H1 (cell line): ENCODE measurements at regions not wholly inside any gene's neighbourhood (a gene's known extent, or its start where the extent isn't known, plus 50 kb on each side); places are given as distances from the start of the nearest gene placed in this dataset.

ENCODE experiments used
- CTCF ChIA-PET: fragments of 300-600 bp; sonication (Branson Sonifier 250); formaldehyde crosslinking; loops from one replicate; lab custom pipeline; 2021; ENCODE audit not compliant: partially characterized antibody; lab: Charles Lee
- POLR2A ChIA-PET: fragments of 300-600 bp; sonication (Branson Sonifier 250); formaldehyde crosslinking; loops from one replicate; lab custom pipeline; 2021; ENCODE audit warnings: inconsistent platforms; ENCODE audit not compliant: partially characterized antibody; lab: Charles Lee
- DNase-seq, 2 experiments: peaks; one replicate each; pipeline versions ENCODE4 v3.0.0 to v3.0.0-alpha.2; 2010 to 2022; ENCODE audit warnings: low spot score in 2 of 2, low read depth in 1 of 2, mixed read lengths in 1 of 2
- FAIRE-seq: peaks from 2 replicates; lab custom pipeline; 2011; peaks lifted over from hg19 to GRCh38; lab: Jason Lieb, UNC
- H2AFZ ChIP-seq: 2 replicates; pipeline ENCODE4 v1.8.1; 2012; ENCODE audit warnings: low read length, inconsistent platforms
- H2AK5ac ChIP-seq: 2 replicates; pipeline ENCODE4 v1.6.1; 2013; ENCODE audit warnings: low read depth, low read length
- H2BK120ac ChIP-seq: replicated peaks from 2 replicates; pipeline ENCODE3; 2013; ENCODE audit warnings: low read depth, low read length, inconsistent platforms
- H2BK12ac ChIP-seq: 2 replicates; pipeline ENCODE4 v1.6.1; 2013; ENCODE audit warnings: low read depth, low read length
- H2BK15ac ChIP-seq: 2 replicates; pipeline ENCODE4 v1.6.1; 2013; ENCODE audit warnings: low read length
- H2BK20ac ChIP-seq: 2 replicates; pipeline ENCODE4 v1.6.1; 2013; ENCODE audit warnings: low read length
- H2BK5ac ChIP-seq: 2 replicates; pipeline ENCODE4 v1.6.1; 2013; ENCODE audit warnings: low read depth, low read length
- H3K14ac ChIP-seq: 2 replicates; pipeline ENCODE4 v1.6.1; 2013; ENCODE audit warnings: inconsistent platforms; ENCODE audit not compliant: insufficient read length
- H3K18ac ChIP-seq: 2 replicates; pipeline ENCODE4 v1.6.1; 2013; ENCODE audit warnings: low read length; ENCODE audit errors: extremely low read depth
- H3K23ac ChIP-seq: 2 replicates; pipeline ENCODE4 v1.6.1; 2013; ENCODE audit warnings: inconsistent platforms; ENCODE audit not compliant: insufficient read length
- H3K23me2 ChIP-seq: 2 replicates; pipeline ENCODE4 v1.6.1; 2013; ENCODE audit warnings: low read depth, low read length
- H3K27ac ChIP-seq: 2 replicates; pipeline ENCODE4 v1.6.1; 2011; ENCODE audit warnings: low read depth, low read length, inconsistent platforms
- H3K27me3 ChIP-seq, 4 experiments: replicated peaks in 1 of 4; 1 replicate in 1 of 4; 2 replicates in 3 of 4; pipeline versions ENCODE4 v1.6.1 to v1.8.1; 2011 to 2013; ENCODE audit warnings: low read length in 3 of 4, mild to moderate bottlenecking in 3 of 4, inconsistent platforms in 2 of 4, mixed read lengths in 2 of 4, moderate library complexity in 1 of 4; ENCODE audit not compliant: control insufficient read depth in 3 of 4, insufficient read depth in 3 of 4; ENCODE audit errors: extremely low read depth in 1 of 4
- H3K36me3 ChIP-seq, 4 experiments: 2 replicates each; pipeline versions ENCODE4 v1.6.1 to v1.8.1; 2011 to 2013; ENCODE audit warnings: mild to moderate bottlenecking in 4 of 4, low read length in 3 of 4, moderate library complexity in 2 of 4, control low read depth in 1 of 4, inconsistent platforms in 1 of 4; ENCODE audit not compliant: insufficient read depth in 4 of 4, control insufficient read depth in 2 of 4
- H3K4ac ChIP-seq: replicated peaks from 2 replicates; pipeline ENCODE3; 2013; ENCODE audit warnings: low read length, low read depth, mixed read lengths, inconsistent platforms; ENCODE audit not compliant: insufficient read length
- H3K4me1 ChIP-seq, 4 experiments: replicated peaks in 1 of 4; 1 replicate in 1 of 4; 2 replicates in 3 of 4; pipeline versions ENCODE4 v1.6.1 to v1.8.1; 2011 to 2013; ENCODE audit warnings: low read length in 3 of 4, inconsistent platforms in 2 of 4, mixed read lengths in 1 of 4; ENCODE audit not compliant: insufficient read depth in 4 of 4, control insufficient read depth in 3 of 4
- H3K4me2 ChIP-seq, 2 experiments: 2 replicates each; pipeline versions ENCODE4 v1.6.1 to v1.8.1; 2011 to 2013; ENCODE audit warnings: low read depth in 2 of 2, low read length in 2 of 2, control low read depth in 1 of 2, inconsistent platforms in 1 of 2, mild to moderate bottlenecking in 1 of 2; ENCODE audit not compliant: insufficient read depth in 1 of 2
- H3K4me3 ChIP-seq, 4 experiments: fragments of 200-600, 300-600 bp in 1 of 4; sonication (generic), shearing (Covaris generic), sonication (Bioruptor Twin) in 1 of 4; 2 replicates each; pipeline versions ENCODE4 v1.5.1 to v1.8.1; 2011 to 2016; ENCODE audit warnings: low read length in 4 of 4, low read depth in 3 of 4, control low read depth in 2 of 4, inconsistent platforms in 2 of 4, mild to moderate bottlenecking in 2 of 4, mixed read lengths in 1 of 4, moderate library complexity in 1 of 4; ENCODE audit not compliant: insufficient read depth in 2 of 4; ENCODE audit errors: extremely low read depth in 1 of 4
- H3K56ac ChIP-seq: replicated peaks from 2 replicates; pipeline ENCODE3; 2013; ENCODE audit warnings: low read depth, mild to moderate bottlenecking, mixed read lengths, low read length, inconsistent platforms; ENCODE audit not compliant: insufficient read length
- H3K79me1 ChIP-seq: 2 replicates; pipeline ENCODE4 v1.6.1; 2013; ENCODE audit warnings: low read depth, low read length, control low read depth
- H3K79me2 ChIP-seq, 2 experiments: 2 replicates each; pipeline versions ENCODE4 v1.6.1 to v1.8.1; 2012 to 2013; ENCODE audit warnings: low read length in 2 of 2, mild to moderate bottlenecking in 2 of 2, inconsistent platforms in 1 of 2; ENCODE audit not compliant: insufficient read depth in 2 of 2, control insufficient read depth in 1 of 2
- H3K9ac ChIP-seq, 4 experiments: replicated peaks in 1 of 4; 1 replicate in 1 of 4; 2 replicates in 3 of 4; pipeline versions ENCODE4 v1.6.1 to v1.8.1; 2011 to 2013; ENCODE audit warnings: low read depth in 3 of 4, low read length in 3 of 4, control low read depth in 2 of 4, mild to moderate bottlenecking in 2 of 4, moderate library complexity in 2 of 4, inconsistent platforms in 1 of 4; ENCODE audit errors: extremely low read depth in 1 of 4
- H3K9me3 ChIP-seq, 2 experiments: 2 replicates each; pipeline versions ENCODE4 v1.6.1 to v1.8.1; 2012 to 2013; ENCODE audit warnings: mild to moderate bottlenecking in 2 of 2, moderate library complexity in 2 of 2, control low read depth in 1 of 2, inconsistent platforms in 1 of 2, low read depth in 1 of 2, low read length in 1 of 2, mixed read lengths in 1 of 2; ENCODE audit not compliant: insufficient read depth in 2 of 2
- H4K20me1 ChIP-seq, 2 experiments: replicated peaks in 1 of 2; 2 replicates each; pipeline versions ENCODE3 to v1.8.1; 2011 to 2013; ENCODE audit warnings: inconsistent platforms in 2 of 2, low read length in 2 of 2, mild to moderate bottlenecking in 1 of 2; ENCODE audit not compliant: insufficient read depth in 2 of 2, control insufficient read depth in 1 of 2
- H4K5ac ChIP-seq: 2 replicates; pipeline ENCODE4 v1.6.1; 2013; ENCODE audit warnings: low read length, low read depth, mixed read lengths, inconsistent platforms; ENCODE audit not compliant: insufficient read length
- H4K8ac ChIP-seq: 2 replicates; pipeline ENCODE4 v1.8.0; 2013; ENCODE audit warnings: mild to moderate bottlenecking, moderate library complexity, low read length, inconsistent platforms; ENCODE audit not compliant: insufficient read depth; ENCODE audit errors: extremely low read depth
- H4K91ac ChIP-seq: replicated peaks from 2 replicates; pipeline ENCODE3; 2013; ENCODE audit warnings: low read length, mixed read lengths, inconsistent platforms; ENCODE audit not compliant: insufficient read length
- CBX5 ChIP-seq: fragments of 300-800, 300-1000 bp; sonication (generic); IDR thresholded peaks from 2 replicates; pipeline ENCODE4 v1.7.1; 2016; ENCODE audit warnings: antibody characterized with exemption, low read length, low read depth
- EZH2 ChIP-seq: fragments of 200-600 bp; sonication (generic); IDR thresholded peaks from 2 replicates; pipeline ENCODE4 v1.7.1; 2012; ENCODE audit warnings: low read depth, mild to moderate bottlenecking, moderate library complexity, low read length, inconsistent platforms; ENCODE audit not compliant: severe bottlenecking
- GTF2F1 ChIP-seq: IDR thresholded peaks from 2 replicates; pipeline ENCODE4 v1.6.1; 2012; ENCODE audit warnings: low read depth, low read length, improper control_type of control experiment, borderline replicate concordance
- KDM4A ChIP-seq: IDR thresholded peaks from one replicate; pipeline ENCODE4 v1.7.1; 2012; ENCODE audit warnings: low read depth, mild to moderate bottlenecking, moderate library complexity, low read length, inconsistent platforms; ENCODE audit not compliant: severe bottlenecking
- POU5F1 ChIP-seq: IDR thresholded peaks from 2 replicates; pipeline ENCODE4 v1.6.1; 2011; ENCODE audit warnings: low read depth, mild to moderate bottlenecking, low read length, moderate library complexity
- WGBS, 2 experiments: shearing (Covaris generic) in 1 of 2; methylation state at CpG; one replicate each; pipeline versions ENCODE4 v1.1.6 to v1.1.7; 2013 to 2015; ENCODE audit warnings: low lambda C conversion rate in 2 of 2, mixed read lengths in 2 of 2, inconsistent platforms in 1 of 2, low coverage in 1 of 2, missing lambda C conversion rate in 1 of 2; ENCODE audit not compliant: insufficient replicate concordance in 2 of 2, insufficient coverage in 1 of 2, insufficient read length in 1 of 2; ENCODE audit errors: extremely low coverage in 1 of 2, missing lambda C conversion rate in 1 of 2; 5-methylcytosine and 5-hydroxymethylcytosine counted together
- TF ChIP-seq, protein P1 (sequence below): IDR thresholded peaks from 2 replicates; pipeline ENCODE4 v1.6.1; 2012; ENCODE audit warnings: inconsistent platforms
- TF ChIP-seq, protein P2 (sequence below), 3 experiments: IDR thresholded peaks; 1 replicate in 2 of 3; 2 replicates in 1 of 3; pipeline versions ENCODE4 v1.5.1 to v1.6.1; 2011; ENCODE audit warnings: low read length in 3 of 3, mild to moderate bottlenecking in 3 of 3, inconsistent platforms in 2 of 3, low read depth in 1 of 3, moderate library complexity in 1 of 3; ENCODE audit not compliant: insufficient read depth in 1 of 3; ENCODE audit errors: control extremely low read depth in 1 of 3

GRCh38 chr12:114046236-114046998 lies 80.3 kb upstream of the RBM19 start:
- peaks cover 2% of the 10 kb centered on the region; the same call in 1 of the 2 replicates for H3K23me2 ChIP-seq
- 0 out of 7 replicates have a peak, but pooled peaks cover 0 to 3% (median 0%) of the 10 kb centered on the region in 4 experiments for H3K27me3 ChIP-seq
- H3K79me2 ChIP-seq = no peaks in the 10 kb centered on the region
- H4K20me1 ChIP-seq = no peaks in the 10 kb centered on the region
- 74% methylated on average over 6 of the region's 6 CpGs; no CpG with 5 or more reads in 1 of the 2 experiments for WGBS, 2 experiments
- H3K4ac ChIP-seq = no peak overlapping the region
- H3K23ac ChIP-seq = no peak overlapping the region
- FAIRE-seq (no peak), DNase-seq (no peak)
- no peak overlapping the region for H2BK20ac ChIP-seq
- POLR2A ChIA-PET = no interaction called here
- no peak overlapping the region for H4K5ac ChIP-seq
- H3K4me2 ChIP-seq = peak overlapping the region; percentile 2 to 20; a peak in 1 of 4 replicates
- no peak overlapping the region for H2BK5ac ChIP-seq
- H2BK12ac ChIP-seq = no peak overlapping the region
- no peak overlapping the region for H3K18ac ChIP-seq
- no peaks in the 10 kb centered on the region for H3K9me3 ChIP-seq
- no peak overlapping the region for H3K14ac ChIP-seq
- H3K4me1 ChIP-seq = peaks cover 0 to 13% (median 8%) of the 10 kb centered on the region in 4 experiments; a peak in 3 of 7 replicates
- no peak overlapping the region for H3K56ac ChIP-seq
- no peak overlapping the region for H4K8ac ChIP-seq
- CTCF ChIA-PET = interaction anchor here (0.9 to 1.7 kb wide), 8 partner anchors 22 to 96 kb away, joined by 3 to 5 read pairs (median 4); no protein-coding TSS in a partner anchor
- H2AK5ac ChIP-seq = no peak overlapping the region
- no peak overlapping the region for H4K91ac ChIP-seq
- H3K4me3 ChIP-seq = no peak overlapping the region
- no peaks in the 10 kb centered on the region for H3K36me3 ChIP-seq
- H2BK120ac ChIP-seq = no peak overlapping the region
- no peak overlapping the region for H3K9ac ChIP-seq
- H3K27ac ChIP-seq = no peak overlapping the region
- no peak overlapping the region for H2BK15ac ChIP-seq
- no peak overlapping the region for H2AFZ ChIP-seq
- no peaks in the 10 kb centered on the region for H3K79me1 ChIP-seq
- TF ChIP-seq KDM4A (no peak), EZH2 (no peak), GTF2F1 (no peak), CBX5 (no peak), POU5F1 (no peak)
- TF ChIP-seq, protein P1, sequence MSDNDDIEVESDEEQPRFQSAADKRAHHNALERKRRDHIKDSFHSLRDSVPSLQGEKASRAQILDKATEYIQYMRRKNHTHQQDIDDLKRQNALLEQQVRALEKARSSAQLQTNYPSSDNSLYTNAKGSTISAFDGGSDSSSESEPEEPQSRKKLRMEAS = no peak
- TF ChIP-seq, protein P2, sequence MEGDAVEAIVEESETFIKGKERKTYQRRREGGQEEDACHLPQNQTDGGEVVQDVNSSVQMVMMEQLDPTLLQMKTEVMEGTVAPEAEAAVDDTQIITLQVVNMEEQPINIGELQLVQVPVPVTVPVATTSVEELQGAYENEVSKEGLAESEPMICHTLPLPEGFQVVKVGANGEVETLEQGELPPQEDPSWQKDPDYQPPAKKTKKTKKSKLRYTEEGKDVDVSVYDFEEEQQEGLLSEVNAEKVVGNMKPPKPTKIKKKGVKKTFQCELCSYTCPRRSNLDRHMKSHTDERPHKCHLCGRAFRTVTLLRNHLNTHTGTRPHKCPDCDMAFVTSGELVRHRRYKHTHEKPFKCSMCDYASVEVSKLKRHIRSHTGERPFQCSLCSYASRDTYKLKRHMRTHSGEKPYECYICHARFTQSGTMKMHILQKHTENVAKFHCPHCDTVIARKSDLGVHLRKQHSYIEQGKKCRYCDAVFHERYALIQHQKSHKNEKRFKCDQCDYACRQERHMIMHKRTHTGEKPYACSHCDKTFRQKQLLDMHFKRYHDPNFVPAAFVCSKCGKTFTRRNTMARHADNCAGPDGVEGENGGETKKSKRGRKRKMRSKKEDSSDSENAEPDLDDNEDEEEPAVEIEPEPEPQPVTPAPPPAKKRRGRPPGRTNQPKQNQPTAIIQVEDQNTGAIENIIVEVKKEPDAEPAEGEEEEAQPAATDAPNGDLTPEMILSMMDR (IDR thresholded peaks at IDR 0.05; ENCODE audit: control extremely low read depth in 1 of 3, insufficient read depth in 1 of 3, low read depth in 1 of 3, low read length in 3 of 3) = no peak
